MCF 10A (cell line): ENCODE measurements at regions not wholly inside any gene's neighbourhood (a gene's known extent, or its start where the extent isn't known, plus 50 kb on each side); places are given as distances from the start of the nearest gene placed in this dataset.

Experiments used
- BruUV-seq: library from RNA; stranded (reverse); fragments of 400-500 nt; replicated peaks from 2 replicates; lab custom pipeline; 2021; lab: Mats Ljungman, UMichigan
- CTCF ChIA-PET: fragments of 300-600 bp; sonication (Branson Sonifier 250); formaldehyde crosslinking; extraction: SDS; loops from one replicate; lab custom pipeline; 2021; ENCODE audit warnings: antibody characterized with exemption, inconsistent platforms; lab: Yijun Ruan, JAX
- POLR2A ChIA-PET: fragments of 300-600, 350-650 bp; sonication (Branson Sonifier 250); formaldehyde crosslinking; extraction: SDS; loops from one replicate; lab custom pipeline; 2020; ENCODE audit warnings: antibody characterized with exemption, inconsistent platforms; lab: Yijun Ruan, JAX
- DNase-seq: peaks from one replicate; pipeline ENCODE4 v3.0.0-alpha.2; 2018; ENCODE audit not compliant: unreplicated experiment
- H3K27ac Mint-ChIP-seq: one replicate; pipeline ENCODE4 v1.8.0; 2022; ENCODE audit warnings: mild to moderate bottlenecking, low read depth, mixed read lengths; ENCODE audit not compliant: unreplicated experiment
- H3K27me3 Mint-ChIP-seq: one replicate; pipeline ENCODE4 v1.8.0; 2022; ENCODE audit warnings: mixed read lengths; ENCODE audit not compliant: insufficient read depth, unreplicated experiment
- H3K36me3 Mint-ChIP-seq: one replicate; pipeline ENCODE4 v1.8.0; 2022; ENCODE audit warnings: mild to moderate bottlenecking, moderate library complexity, mixed read lengths; ENCODE audit not compliant: insufficient read depth, unreplicated experiment
- H3K4me1 Mint-ChIP-seq: one replicate; pipeline ENCODE4 v1.8.0; 2022; ENCODE audit warnings: mixed read lengths; ENCODE audit not compliant: insufficient read depth, unreplicated experiment
- H3K4me3 Mint-ChIP-seq: one replicate; pipeline ENCODE4 v1.8.0; 2022; ENCODE audit warnings: mild to moderate bottlenecking, moderate library complexity, mixed read lengths; ENCODE audit not compliant: unreplicated experiment
- H3K9me3 Mint-ChIP-seq: one replicate; pipeline ENCODE4 v1.8.0; 2022; ENCODE audit warnings: mixed read lengths; ENCODE audit not compliant: unreplicated experiment
- intact Hi-C: fragments of 100-400 bp; cut with micrococcal nuclease; formaldehyde crosslinking; loops from 2 replicates; pipeline ENCODE4 v1.14.1; 2022
- TF ChIP-seq, protein P1 (sequence below): fragments of 200-600 bp; IDR thresholded peaks from one replicate; pipeline ENCODE4 v1.8.0; 2022; ENCODE audit warnings: antibody characterized with exemption, mild to moderate bottlenecking; ENCODE audit not compliant: unreplicated experiment

DNA sequence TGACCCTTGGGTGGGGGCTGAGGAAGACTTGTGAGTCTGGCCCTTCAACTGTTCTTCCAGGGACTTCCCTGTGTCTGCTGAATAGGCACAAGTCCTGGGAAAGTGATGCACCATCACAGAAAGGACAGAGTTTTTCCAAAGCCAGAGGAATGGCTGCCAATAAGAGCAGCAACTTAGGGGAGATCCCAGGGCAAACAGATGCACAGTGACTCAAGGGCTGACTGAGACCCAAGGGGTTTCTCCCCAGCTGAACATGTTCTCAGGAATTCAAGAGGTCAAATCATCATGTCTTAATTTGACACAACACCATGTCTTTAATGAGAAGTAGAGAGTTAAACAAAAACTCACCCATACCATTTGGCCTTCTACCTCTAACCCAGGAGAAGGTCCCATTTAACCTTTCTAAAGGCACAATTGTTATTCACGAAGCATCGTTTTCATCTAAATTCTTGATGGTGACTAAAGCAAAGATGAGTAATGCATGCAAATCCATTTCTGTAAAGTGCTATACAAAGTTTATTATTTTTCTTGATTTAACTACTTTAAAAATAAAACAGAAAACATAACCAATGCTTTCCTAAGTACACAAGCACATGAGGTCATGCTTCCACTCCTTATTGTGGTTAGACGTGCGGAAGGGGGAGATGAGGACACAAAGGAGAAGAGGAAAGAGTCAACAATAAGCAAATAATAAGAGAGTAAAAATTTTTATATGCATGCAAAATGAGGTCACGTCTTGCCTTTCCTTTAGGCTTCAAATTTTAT lies 324.1 kb downstream of the PLK2 start:
- no TSS peak for BruUV-seq
- TF ChIP-seq, protein P1, sequence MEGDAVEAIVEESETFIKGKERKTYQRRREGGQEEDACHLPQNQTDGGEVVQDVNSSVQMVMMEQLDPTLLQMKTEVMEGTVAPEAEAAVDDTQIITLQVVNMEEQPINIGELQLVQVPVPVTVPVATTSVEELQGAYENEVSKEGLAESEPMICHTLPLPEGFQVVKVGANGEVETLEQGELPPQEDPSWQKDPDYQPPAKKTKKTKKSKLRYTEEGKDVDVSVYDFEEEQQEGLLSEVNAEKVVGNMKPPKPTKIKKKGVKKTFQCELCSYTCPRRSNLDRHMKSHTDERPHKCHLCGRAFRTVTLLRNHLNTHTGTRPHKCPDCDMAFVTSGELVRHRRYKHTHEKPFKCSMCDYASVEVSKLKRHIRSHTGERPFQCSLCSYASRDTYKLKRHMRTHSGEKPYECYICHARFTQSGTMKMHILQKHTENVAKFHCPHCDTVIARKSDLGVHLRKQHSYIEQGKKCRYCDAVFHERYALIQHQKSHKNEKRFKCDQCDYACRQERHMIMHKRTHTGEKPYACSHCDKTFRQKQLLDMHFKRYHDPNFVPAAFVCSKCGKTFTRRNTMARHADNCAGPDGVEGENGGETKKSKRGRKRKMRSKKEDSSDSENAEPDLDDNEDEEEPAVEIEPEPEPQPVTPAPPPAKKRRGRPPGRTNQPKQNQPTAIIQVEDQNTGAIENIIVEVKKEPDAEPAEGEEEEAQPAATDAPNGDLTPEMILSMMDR: no peak
- ChIA-PET CTCF (no interaction called here), POLR2A (no interaction called here)
- peak; percentile 36 for DNase-seq
- Mint-ChIP-seq H3K27me3 (no peaks in the 10 kb centered on the region), H3K9me3 (no peaks in the 10 kb centered on the region), H3K27ac (no peak overlapping the region), H3K4me3 (no peak overlapping the region), H3K4me1 (peaks cover 7% of the 10 kb centered on the region), H3K36me3 (no peaks in the 10 kb centered on the region)
- intact Hi-C loops: no loop called here

DNA sequence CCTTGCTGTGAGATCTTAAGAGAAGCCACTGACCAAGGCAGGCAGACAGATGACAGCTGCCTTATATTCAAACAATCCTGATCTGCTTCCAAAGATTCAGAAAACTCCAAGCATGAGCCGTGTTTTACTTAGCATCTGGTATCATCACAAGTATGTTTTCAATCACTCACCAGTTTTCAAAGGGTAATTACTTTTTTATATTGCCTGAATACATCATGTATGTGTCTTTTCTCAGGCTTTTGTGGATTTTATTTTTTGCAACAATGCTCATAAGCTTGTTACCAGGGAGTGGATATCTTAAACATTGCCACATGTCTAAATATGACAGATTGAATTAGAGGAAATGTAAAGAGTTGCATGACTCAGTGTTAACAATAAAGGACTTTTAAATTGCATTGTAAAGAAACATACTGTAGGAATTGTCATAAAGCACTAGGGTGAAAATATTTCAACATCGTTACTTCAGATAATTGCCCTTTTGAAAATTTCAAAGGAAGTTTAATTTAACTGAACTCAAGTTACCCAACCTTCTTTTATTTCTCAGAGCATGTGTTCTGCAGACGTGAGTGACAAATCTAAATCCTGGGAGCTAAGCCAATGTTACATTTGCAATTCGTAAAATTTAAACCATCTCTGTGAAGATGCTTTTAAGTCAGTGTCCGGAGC lies 326.1 kb downstream of the PLK2 start:
- Mint-ChIP-seq H3K4me3 (no peak overlapping the region), H3K4me1 (peaks cover 7% of the 10 kb centered on the region), H3K27ac (peak overlapping the region; percentile 31), H3K36me3 (no peaks in the 10 kb centered on the region), H3K27me3 (no peaks in the 10 kb centered on the region), H3K9me3 (no peaks in the 10 kb centered on the region)
- DNase-seq: peak; percentile 66
- ChIA-PET POLR2A (interaction anchor here (0.6 to 2.0 kb wide), 10 partner anchors 53 to 881 kb away, joined by 3 to 8 read pairs (median 3); no protein-coding TSS in a partner anchor), CTCF (interaction anchor here (0.6 to 1.5 kb wide), 4 partner anchors 26 to 1039 kb away, joined by 3 to 4 read pairs (median 4); no protein-coding TSS in a partner anchor)
- intact Hi-C loops: no loop called here
- TF ChIP-seq, protein P1: no peak
- no TSS peak for BruUV-seq

DNA sequence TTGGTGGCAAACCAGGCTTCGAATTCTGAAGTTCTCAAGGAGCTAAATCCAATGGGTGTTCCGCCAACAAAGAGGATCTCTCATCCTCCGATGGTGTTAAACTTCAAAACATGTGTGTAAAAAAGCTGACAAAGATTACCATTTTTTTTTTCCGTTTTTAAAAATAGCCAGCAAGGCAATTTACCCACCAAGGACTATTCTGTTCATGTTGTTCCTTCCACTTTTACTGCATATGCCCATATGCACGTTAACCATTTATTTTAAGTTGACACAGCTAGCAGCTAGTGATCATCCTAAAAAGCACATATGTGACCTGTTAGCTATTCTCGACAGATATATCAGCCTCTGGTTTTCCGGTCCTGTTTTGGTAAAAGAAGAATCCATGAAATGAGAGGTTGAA lies 326.7 kb downstream of the PLK2 start:
- peak overlapping the region; percentile 31 for H3K27ac Mint-ChIP-seq
- H3K27me3 Mint-ChIP-seq: no peaks in the 10 kb centered on the region
- H3K4me3 Mint-ChIP-seq: no peak overlapping the region
- TF ChIP-seq, protein P1: no peak
- no peak for DNase-seq
- no peaks in the 10 kb centered on the region for H3K36me3 Mint-ChIP-seq
- H3K9me3 Mint-ChIP-seq: no peaks in the 10 kb centered on the region
- CTCF ChIA-PET: interaction anchor here (0.9 to 1.5 kb wide), 3 partner anchors 25 to 245 kb away, joined by 3 to 4 read pairs (median 3); no protein-coding TSS in a partner anchor
- BruUV-seq: no TSS peak
- intact Hi-C loops: no loop called here
- H3K4me1 Mint-ChIP-seq: peaks cover 7% of the 10 kb centered on the region
- POLR2A ChIA-PET: interaction anchor here (0.6 to 2.0 kb wide), 5 partner anchors 52 to 325 kb away, joined by 3 to 8 read pairs (median 4); no protein-coding TSS in a partner anchor
